GM12878 (cell line): ENCODE measurements at regions not wholly inside any gene's neighbourhood (a gene's known extent, or its start where the extent isn't known, plus 50 kb on each side); places are given as distances from the start of the nearest gene placed in this dataset.
"Not testable (repeated sequence)": the region's sequence is repeated elsewhere in the genome, so short reads cannot be mapped to it uniquely, and the experiment has no call there.

Experiments used
- ATAC-seq: fragments of 200-7000 bp; cut with Tn5 transposase; 3 replicates; pipeline ENCODE4 v1.9.1; 2020; ENCODE audit warnings: mild to moderate bottlenecking, moderate library complexity
- BruUV-seq: library from RNA; stranded (reverse); fragments of 400-500 nt; replicated peaks from 2 replicates; lab custom pipeline; 2021; lab: Mats Ljungman, UMichigan
- CTCF ChIA-PET: fragments of 300-600 bp; sonication (Branson Sonifier 250); formaldehyde crosslinking; extraction: SDS; loops from one replicate; lab custom pipeline; 2021; ENCODE audit warnings: inconsistent platforms; lab: Yijun Ruan, JAX
- POLR2A ChIA-PET: fragments of 350-600 bp; formaldehyde crosslinking; extraction: SDS; loops from one replicate; lab custom pipeline; 2021; ENCODE audit warnings: inconsistent platforms; lab: Charles Lee
- RAD21 ChIA-PET: fragments of 300-600 bp; sonication (Branson Sonifier 250); formaldehyde crosslinking; loops from one replicate; lab custom pipeline; 2023; ENCODE audit warnings: antibody characterized with exemption; ENCODE audit not compliant: unreplicated experiment; lab: Charles Lee
- SMC1A ChIA-PET: fragments of 300-600 bp; sonication (Branson Sonifier 250); formaldehyde crosslinking; loops from one replicate; lab custom pipeline; 2023; ENCODE audit not compliant: unreplicated experiment, uncharacterized antibody; lab: Charles Lee
- DNase-seq: peaks from one replicate; pipeline ENCODE4 v3.0.0-alpha.2; 2011; ENCODE audit warnings: low read depth, low spot score
- FAIRE-seq: peaks from 3 replicates; lab custom pipeline; 2011; peaks lifted over from hg19 to GRCh38; lab: Jason Lieb, UNC
- H2AFZ ChIP-seq: 2 replicates; pipeline ENCODE4 v1.6.0; 2011; ENCODE audit warnings: low read depth, low read length, control low read depth; ENCODE audit not compliant: control insufficient read depth
- H3K27ac ChIP-seq: 2 replicates; pipeline ENCODE4 v1.5.1; 2011; ENCODE audit warnings: control low read depth; ENCODE audit not compliant: control insufficient read depth, insufficient read depth
- H3K27me3 ChIP-seq, 2 experiments: replicated peaks in 1 of 2; 2 replicates each; pipeline versions ENCODE4 v1.6.0 to v1.6.1; 2011; ENCODE audit warnings: low read length in 1 of 2; ENCODE audit not compliant: control insufficient read depth in 2 of 2, insufficient read depth in 2 of 2
- H3K36me3 ChIP-seq, 2 experiments: 2 replicates each; pipeline ENCODE4 v1.5.1; 2011; ENCODE audit warnings: low read length in 1 of 2; ENCODE audit not compliant: control insufficient read depth in 2 of 2, insufficient read depth in 2 of 2
- H3K4me1 ChIP-seq: 2 replicates; pipeline ENCODE4 v1.6.1; 2011; ENCODE audit warnings: mild to moderate bottlenecking, low read length, moderate library complexity, mixed read lengths; ENCODE audit not compliant: control insufficient read depth, insufficient read depth
- H3K4me2 ChIP-seq: 2 replicates; pipeline ENCODE4 v1.6.0; 2011; ENCODE audit warnings: control low read depth; ENCODE audit not compliant: control insufficient read depth, insufficient read depth
- H3K4me3 ChIP-seq: fragments of 200-600 bp; sonication (generic); 2 replicates; pipeline ENCODE4 v1.5.1; 2016
- H3K79me2 ChIP-seq: 2 replicates; pipeline ENCODE4 v1.6.0; 2011; ENCODE audit warnings: low read length; ENCODE audit not compliant: control insufficient read depth, insufficient read depth
- H3K9ac ChIP-seq: 2 replicates; pipeline ENCODE4 v1.8.0; 2011; ENCODE audit warnings: low read length, control low read depth, mixed read lengths; ENCODE audit not compliant: control insufficient read depth, insufficient read depth
- H3K9me3 ChIP-seq: replicated peaks from 3 replicates; pipeline ENCODE4 v1.5.1; 2011; ENCODE audit warnings: mild to moderate bottlenecking, low read length; ENCODE audit not compliant: control insufficient read depth, insufficient read depth
- H4K20me1 ChIP-seq: 2 replicates; pipeline ENCODE4 v1.6.0; 2011; ENCODE audit not compliant: control insufficient read depth, insufficient read depth
- CUX1 ChIP-seq: IDR thresholded peaks from 2 replicates; pipeline ENCODE4 v1.6.1; 2012; ENCODE audit warnings: improper control_type of control experiment, low read depth, low read length; ENCODE audit not compliant: insufficient replicate concordance
- ETV6 ChIP-seq, 2 experiments: fragments of 450-650 bp in 1 of 2; IDR thresholded peaks in 1 of 2; conservative IDR thresholded peaks in 1 of 2; 2 replicates each; pipeline ENCODE4 v1.6.1; 2014; ENCODE audit warnings: antibody characterized with exemption in 1 of 2, borderline replicate concordance in 1 of 2, low read depth in 1 of 2, mild to moderate bottlenecking in 1 of 2, moderate library complexity in 1 of 2
- HDAC2 ChIP-seq: fragments of 200-600 bp; sonication (generic); IDR thresholded peaks from 2 replicates; pipeline ENCODE4 v1.6.1; 2017
- HDAC6 ChIP-seq: fragments of 200-600 bp; sonication (generic); IDR thresholded peaks from one replicate; pipeline ENCODE4 v1.8.0; 2017; ENCODE audit warnings: antibody characterized with exemption; ENCODE audit not compliant: unreplicated experiment
- IRF4 ChIP-seq: IDR thresholded peaks from 2 replicates; pipeline ENCODE4 v1.6.1; 2011; ENCODE audit warnings: low read depth, low read length
- PML ChIP-seq: IDR thresholded peaks from 2 replicates; pipeline ENCODE4 v1.6.1; 2012; ENCODE audit warnings: low read length, inconsistent platforms
- RB1 ChIP-seq: fragments of 450-650 bp; formaldehyde crosslinking; IDR thresholded peaks from 2 replicates; pipeline ENCODE4 v1.6.1; 2017; ENCODE audit warnings: mild to moderate bottlenecking, borderline replicate concordance
- RCOR1 ChIP-seq: conservative IDR thresholded peaks from 2 replicates; pipeline ENCODE4 v1.6.1; 2012; ENCODE audit warnings: low read depth, low read length, improper control_type of control experiment
- SMAD1 ChIP-seq: fragments of 450-650 bp; IDR thresholded peaks from 2 replicates; pipeline ENCODE4 v1.6.1; 2018; ENCODE audit warnings: mild to moderate bottlenecking, low read depth; ENCODE audit not compliant: partially characterized antibody
- SMARCA5 ChIP-seq: fragments of 450-650 bp; IDR thresholded peaks from 2 replicates; pipeline ENCODE4 v1.6.1; 2017; ENCODE audit warnings: mild to moderate bottlenecking
- SP1 ChIP-seq: IDR thresholded peaks from one replicate; pipeline ENCODE4 v1.6.1; 2011; ENCODE audit warnings: low read depth, low read length
- in situ Hi-C: fragments of 300-500 bp; cut with MboI; formaldehyde crosslinking; loops from 9 replicates; pipeline ENCODE4 v1.14.3; 2018; ENCODE audit warnings: mixed read lengths
- intact Hi-C: fragments of 100-400 bp; cut with micrococcal nuclease; formaldehyde crosslinking; loops from one replicate; pipeline ENCODE4 v1.14.2; 2022; ENCODE audit not compliant: unreplicated experiment

- TF ChIP-seq CUX1 (no peak), ETV6 (conservative IDR thresholded peaks at IDR 0.05 in 1 of 2, IDR thresholded peaks at IDR 0.05 in 1 of 2; ENCODE audit: borderline replicate concordance in 1 of 2, low read depth in 1 of 2) (no peak), SP1 (no peak), RB1 (no peak), IRF4 (no peak), SMARCA5 (no peak), HDAC6 (no peak), PML (no peak), RCOR1 (no peak), HDAC2 (no peak), SMAD1 (no peak)
- TF ChIP-seq, all 136 proteins: peak for 0
Measured at GRCh38 chr4:114332119-114332518, 266.5 kb upstream of the UGT8 start (continued).

GRCh38 chr4:114334363-114334762 lies 264.2 kb upstream of the UGT8 start:
- CTCF ChIA-PET, H3K27me3 ChIP-seq, H3K9ac ChIP-seq, H3K36me3 ChIP-seq, BruUV-seq, H3K27ac ChIP-seq, ATAC-seq, in situ Hi-C loops, H3K4me1 ChIP-seq, SMC1A ChIA-PET, intact Hi-C loops, DNase-seq, RAD21 ChIA-PET, H4K20me1 ChIP-seq, H2AFZ ChIP-seq, H3K4me2 ChIP-seq, H3K4me3 ChIP-seq, H3K9me3 ChIP-seq, POLR2A ChIA-PET, FAIRE-seq, H3K79me2 ChIP-seq: not testable (repeated sequence)
